Smooth muscle cell (in vitro differentiated cells): ENCODE measurements at regions not wholly inside any gene's neighbourhood (a gene's known extent, or its start where the extent isn't known, plus 50 kb on each side); places are given as distances from the start of the nearest gene placed in this dataset.
"Not testable (repeated sequence)": the region's sequence is repeated elsewhere in the genome, so short reads cannot be mapped to it uniquely, and the experiment has no call there.

Experiments
- DNase-seq: peaks from one replicate; lab custom pipeline; 2025; ENCODE audit not compliant: unreplicated experiment; lab: John Stamatoyannopoulos, UW
- H2AFZ ChIP-seq: fragments of 200-600 bp; sonication (generic); 2 replicates; pipeline ENCODE4 v1.6.0; 2016; ENCODE audit warnings: antibody characterized with exemption, low read depth, mild to moderate bottlenecking
- H3F3A ChIP-seq: fragments of 200-600 bp; sonication (generic); 2 replicates; pipeline ENCODE4 v1.6.0; 2017; ENCODE audit warnings: antibody characterized with exemption, low read depth
- H3K27ac ChIP-seq: fragments of 200-600 bp; sonication (generic); 2 replicates; pipeline ENCODE4 v1.5.1; 2016; ENCODE audit warnings: low read depth, mild to moderate bottlenecking
- H3K27me3 ChIP-seq: fragments of 200-600 bp; sonication (generic); 2 replicates; pipeline ENCODE4 v1.6.1; 2016; ENCODE audit warnings: low read depth, mild to moderate bottlenecking
- H3K36me3 ChIP-seq: fragments of 200-600 bp; sonication (generic); 2 replicates; pipeline ENCODE4 v1.5.1; 2016; ENCODE audit warnings: low read depth
- H3K4me1 ChIP-seq: fragments of 200-600 bp; sonication (generic); 2 replicates; pipeline ENCODE4 v1.5.1; 2016; ENCODE audit warnings: low read depth
- H3K4me2 ChIP-seq: fragments of 200-600 bp; sonication (generic); 2 replicates; pipeline ENCODE4 v1.6.0; 2016; ENCODE audit warnings: mild to moderate bottlenecking
- H3K4me3 ChIP-seq: fragments of 200-600 bp; sonication (generic); 2 replicates; pipeline ENCODE4 v1.5.1; 2016; ENCODE audit warnings: mild to moderate bottlenecking
- H3K79me2 ChIP-seq: fragments of 200-600 bp; sonication (generic); 2 replicates; pipeline ENCODE4 v1.6.0; 2016; ENCODE audit warnings: low read depth, mild to moderate bottlenecking
- H3K9ac ChIP-seq: fragments of 200-600 bp; sonication (generic); 2 replicates; pipeline ENCODE4 v1.6.0; 2016; ENCODE audit warnings: low read depth
- H3K9me3 ChIP-seq: fragments of 200-600 bp; sonication (generic); replicated peaks from 2 replicates; pipeline ENCODE4 v1.5.1; 2016; ENCODE audit warnings: low read depth
- H4K20me1 ChIP-seq: fragments of 200-600 bp; sonication (generic); 2 replicates; pipeline ENCODE4 v1.6.0; 2016; ENCODE audit warnings: low read depth
- WGBS: methylation state at CpG from one replicate; pipeline ENCODE4 v1.1.7; 2016; ENCODE audit warnings: low lambda C conversion rate; 5-methylcytosine and 5-hydroxymethylcytosine counted together
- TF ChIP-seq, protein P1 (sequence below): fragments of 200-600 bp; sonication (generic); IDR thresholded peaks from 2 replicates; pipeline ENCODE4 v1.5.1; 2017; ENCODE audit warnings: borderline replicate concordance, mild to moderate bottlenecking, antibody characterized with exemption; ENCODE audit not compliant: insufficient read depth, poor library complexity, severe bottlenecking

DNA sequence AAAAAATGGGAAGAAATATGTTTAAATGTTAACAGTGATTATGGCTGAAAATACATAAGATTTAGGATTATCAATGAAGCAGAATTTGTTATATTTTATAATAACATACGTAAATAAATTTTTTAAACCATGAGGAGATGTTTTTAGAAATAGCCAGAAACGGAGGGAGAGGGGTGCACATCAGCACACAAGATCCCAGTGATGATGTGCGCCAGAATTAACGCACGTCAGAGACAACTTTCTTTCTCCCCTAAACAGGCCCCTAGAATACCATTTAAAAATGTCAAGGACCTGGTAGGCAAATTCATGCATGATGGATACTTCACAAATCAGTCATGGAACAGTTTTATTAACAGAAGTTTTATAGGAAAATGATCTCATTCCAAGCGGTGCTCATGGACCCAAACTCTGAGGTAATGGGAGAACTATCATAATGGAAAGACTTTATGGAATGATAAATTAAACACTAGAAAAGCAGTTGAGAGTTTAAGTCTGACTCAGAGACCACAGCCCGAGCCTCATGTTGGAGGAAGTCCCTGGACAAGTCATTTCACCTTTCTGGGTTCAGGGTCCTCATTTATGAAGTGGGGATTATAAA lies 258.9 kb upstream of the GAS1 start:
- H3K4me2 ChIP-seq: no peak overlapping the region
- TF ChIP-seq, protein P1, sequence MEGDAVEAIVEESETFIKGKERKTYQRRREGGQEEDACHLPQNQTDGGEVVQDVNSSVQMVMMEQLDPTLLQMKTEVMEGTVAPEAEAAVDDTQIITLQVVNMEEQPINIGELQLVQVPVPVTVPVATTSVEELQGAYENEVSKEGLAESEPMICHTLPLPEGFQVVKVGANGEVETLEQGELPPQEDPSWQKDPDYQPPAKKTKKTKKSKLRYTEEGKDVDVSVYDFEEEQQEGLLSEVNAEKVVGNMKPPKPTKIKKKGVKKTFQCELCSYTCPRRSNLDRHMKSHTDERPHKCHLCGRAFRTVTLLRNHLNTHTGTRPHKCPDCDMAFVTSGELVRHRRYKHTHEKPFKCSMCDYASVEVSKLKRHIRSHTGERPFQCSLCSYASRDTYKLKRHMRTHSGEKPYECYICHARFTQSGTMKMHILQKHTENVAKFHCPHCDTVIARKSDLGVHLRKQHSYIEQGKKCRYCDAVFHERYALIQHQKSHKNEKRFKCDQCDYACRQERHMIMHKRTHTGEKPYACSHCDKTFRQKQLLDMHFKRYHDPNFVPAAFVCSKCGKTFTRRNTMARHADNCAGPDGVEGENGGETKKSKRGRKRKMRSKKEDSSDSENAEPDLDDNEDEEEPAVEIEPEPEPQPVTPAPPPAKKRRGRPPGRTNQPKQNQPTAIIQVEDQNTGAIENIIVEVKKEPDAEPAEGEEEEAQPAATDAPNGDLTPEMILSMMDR: no peak

DNA sequence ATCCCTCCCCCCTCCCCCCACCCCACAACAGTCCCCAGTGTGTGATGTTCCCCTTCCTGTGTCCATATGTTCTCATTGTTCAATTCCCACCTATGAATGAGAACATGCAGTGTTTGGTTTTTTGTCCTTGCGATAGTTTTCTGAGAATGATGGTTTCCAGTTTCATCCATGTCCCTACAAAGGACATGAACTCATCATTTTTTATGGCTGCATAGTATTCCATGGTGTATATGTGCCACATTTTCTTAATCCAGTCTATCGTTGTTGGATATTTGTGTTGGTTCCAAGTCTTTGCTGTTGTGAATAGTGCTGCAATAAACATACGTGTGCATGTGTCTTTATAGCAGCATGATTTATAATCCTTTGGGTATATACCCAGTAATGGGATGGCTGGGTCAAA lies 263.4 kb upstream of the GAS1 start:
- WGBS: 98% methylated on average over 3 of the region's 3 CpGs
- not testable (repeated sequence) for H3K27me3 ChIP-seq, H3K9me3 ChIP-seq, H3K4me1 ChIP-seq, H3K4me3 ChIP-seq, H3K4me2 ChIP-seq, DNase-seq, H2AFZ ChIP-seq, H3F3A ChIP-seq, H4K20me1 ChIP-seq, H3K27ac ChIP-seq, H3K79me2 ChIP-seq, H3K36me3 ChIP-seq, H3K9ac ChIP-seq

More for the DNA sequence above, 258.9 kb upstream of the GAS1 start:
- DNase-seq: no peak
- Histone ChIP-seq H4K20me1 (no peaks in the 10 kb centered on the region), H3K36me3 (no peaks in the 10 kb centered on the region), H3K9ac (no peak overlapping the region), H2AFZ (no peak overlapping the region), H3K4me3 (no peak overlapping the region), H3K79me2 (no peaks in the 10 kb centered on the region), H3K27ac (no peak overlapping the region), H3K4me1 (peaks cover 5% of the 10 kb centered on the region), H3K9me3 (no peaks in the 10 kb centered on the region), H3F3A (no peaks in the 10 kb centered on the region), H3K27me3 (no peaks in the 10 kb centered on the region)
- WGBS: 84% methylated on average over 7 of the region's 7 CpGs

DNA sequence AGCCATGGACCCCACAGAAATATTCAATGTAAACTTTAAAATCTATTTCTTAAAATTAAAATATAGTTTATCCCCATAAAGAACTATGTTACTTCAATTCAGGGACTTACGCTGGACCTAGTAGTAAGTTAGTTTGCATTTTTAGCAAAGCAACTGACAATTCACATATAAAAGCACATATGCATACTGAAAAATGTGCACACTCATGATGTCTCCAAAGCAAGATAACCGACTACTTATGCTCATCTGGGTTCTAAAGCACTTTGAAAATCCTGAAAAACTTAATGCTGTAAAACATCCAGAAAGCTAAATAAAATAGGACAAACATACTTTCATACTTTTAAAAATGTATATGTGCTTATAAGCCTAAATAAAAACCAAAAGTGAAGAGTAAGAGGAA lies 264.4 kb upstream of the GAS1 start:
- Histone ChIP-seq H3K4me1 (no peaks in the 10 kb centered on the region), H3K27me3 (no peaks in the 10 kb centered on the region), H3K4me2 (peak overlapping the region; percentile 2), H3K79me2 (no peaks in the 10 kb centered on the region), H3K4me3 (no peak overlapping the region), H3K36me3 (no peaks in the 10 kb centered on the region), H3K27ac (peak overlapping the region; percentile 56), H2AFZ (no peak overlapping the region), H3K9me3 (no peaks in the 10 kb centered on the region), H3F3A (no peaks in the 10 kb centered on the region), H3K9ac (peak overlapping the region; percentile 1), H4K20me1 (no peaks in the 10 kb centered on the region)
- DNase-seq: no peak
- WGBS: 78% methylated on average over 2 of the region's 2 CpGs
- TF ChIP-seq, protein P1: no peak

DNA sequence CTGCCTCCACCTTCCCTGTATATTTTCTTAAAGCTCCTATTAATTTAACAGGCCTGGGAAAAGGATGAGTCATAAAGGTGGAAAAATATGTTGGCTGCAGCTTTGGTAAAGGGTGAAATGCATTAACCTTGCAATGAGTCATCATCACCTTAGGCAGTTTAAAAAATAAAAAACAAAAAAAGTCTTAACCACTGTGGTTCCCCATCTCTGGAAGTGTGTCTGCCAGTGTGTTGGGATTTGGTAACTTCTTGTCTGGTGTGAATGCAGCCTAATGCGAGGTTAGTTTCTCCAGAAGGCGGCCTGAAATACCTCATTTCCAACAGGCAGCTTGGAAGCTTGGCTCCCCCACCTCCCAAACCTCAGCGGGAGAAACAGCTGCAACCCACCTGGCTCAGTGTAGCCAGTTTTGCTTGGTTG lies 265.3 kb upstream of the GAS1 start:
- H4K20me1 ChIP-seq: no peaks in the 10 kb centered on the region
- no peaks in the 10 kb centered on the region for H3K4me1 ChIP-seq
- 69% methylated on average over 3 of the region's 3 CpGs for WGBS
- no peaks in the 10 kb centered on the region for H3K36me3 ChIP-seq
- no peak for DNase-seq
- H2AFZ ChIP-seq: no peak overlapping the region
- no peaks in the 10 kb centered on the region for H3F3A ChIP-seq
- H3K27ac ChIP-seq: peak overlapping the region; percentile 56
- no peaks in the 10 kb centered on the region for H3K27me3 ChIP-seq
- H3K9ac ChIP-seq: no peak overlapping the region
- H3K9me3 ChIP-seq: no peaks in the 10 kb centered on the region
- no peak overlapping the region for H3K4me2 ChIP-seq
- TF ChIP-seq, protein P1: no peak
- no peak overlapping the region for H3K4me3 ChIP-seq
- H3K79me2 ChIP-seq: no peaks in the 10 kb centered on the region
